GM23338 (cell line): ENCODE measurements at regions not wholly inside any gene's neighbourhood (a gene's known extent, or its start where the extent isn't known, plus 50 kb on each side); places are given as distances from the start of the nearest gene placed in this dataset.

ENCODE experiments used
- ATAC-seq: fragments of 200-7000 bp; cut with Tn5 transposase; 3 replicates; pipeline ENCODE4 v1.9.1; 2020
- DNase-seq: peaks from one replicate; pipeline ENCODE4 v3.0.0-alpha.2; 2015; ENCODE audit warnings: low spot score
- H2AFZ ChIP-seq: fragments of 200-600 bp; sonication (generic); 2 replicates; pipeline ENCODE4 v1.8.0; 2016; ENCODE audit warnings: antibody characterized with exemption, mild to moderate bottlenecking, moderate library complexity
- H3F3A ChIP-seq: fragments of 200-600 bp; sonication (generic); replicated peaks from 2 replicates; pipeline ENCODE4 v1.8.0; 2017; ENCODE audit warnings: antibody characterized with exemption, mixed run types, low read depth
- H3K27ac ChIP-seq: fragments of 200-600 bp; sonication (generic); 2 replicates; pipeline ENCODE4 v1.6.1; 2016; ENCODE audit warnings: low read depth
- H3K27me3 ChIP-seq: fragments of 200-600 bp; sonication (generic); 2 replicates; pipeline ENCODE4 v1.8.0; 2016; ENCODE audit warnings: mild to moderate bottlenecking, mixed run types, moderate library complexity; ENCODE audit not compliant: insufficient read depth
- H3K36me3 ChIP-seq: fragments of 200-600 bp; sonication (generic); 2 replicates; pipeline ENCODE4 v1.8.0; 2016; ENCODE audit warnings: mild to moderate bottlenecking; ENCODE audit not compliant: insufficient read depth
- H3K4me1 ChIP-seq: fragments of 200-600 bp; sonication (generic); 2 replicates; pipeline ENCODE4 v1.8.0; 2016; ENCODE audit warnings: mild to moderate bottlenecking, moderate library complexity; ENCODE audit not compliant: insufficient read depth
- H3K4me2 ChIP-seq: fragments of 200-600 bp; sonication (generic); 2 replicates; pipeline ENCODE4 v1.7.1; 2017; ENCODE audit warnings: mixed run types
- H3K4me3 ChIP-seq: fragments of 200-600 bp; sonication (generic); 2 replicates; pipeline ENCODE4 v1.6.1; 2016; ENCODE audit warnings: mixed run types
- H3K79me2 ChIP-seq: fragments of 200-600 bp; sonication (generic); replicated peaks from 2 replicates; pipeline ENCODE4 v1.8.0; 2017; ENCODE audit warnings: mild to moderate bottlenecking; ENCODE audit not compliant: insufficient read depth
- H3K9me2 ChIP-seq: fragments of 200-600 bp; sonication (generic); 2 replicates; pipeline ENCODE4 v1.8.0; 2017; ENCODE audit not compliant: insufficient read depth
- H4K20me1 ChIP-seq: fragments of 200-600 bp; sonication (generic); replicated peaks from 2 replicates; pipeline ENCODE4 v1.8.0; 2017; ENCODE audit warnings: mild to moderate bottlenecking; ENCODE audit not compliant: insufficient read depth
- H3K27ac Mint-ChIP-seq: 2 replicates; pipeline ENCODE4 v1.8.0; 2020; ENCODE audit warnings: inconsistent platforms, mild to moderate bottlenecking, moderate library complexity, mixed read lengths
- H3K27me3 Mint-ChIP-seq: 3 replicates; pipeline ENCODE4 v1.8.0; 2022; ENCODE audit warnings: low read depth, mild to moderate bottlenecking, moderate library complexity, mixed read lengths, inconsistent platforms; ENCODE audit not compliant: insufficient read depth, poor library complexity
- H3K36me3 Mint-ChIP-seq: 3 replicates; pipeline ENCODE4 v1.8.0; 2021; ENCODE audit warnings: low read depth, mild to moderate bottlenecking, inconsistent platforms, moderate library complexity, mixed read lengths
- H3K4me1 Mint-ChIP-seq: 3 replicates; pipeline ENCODE4 v1.8.0; 2020; ENCODE audit warnings: mild to moderate bottlenecking, inconsistent platforms, mixed read lengths
- H3K4me3 Mint-ChIP-seq: 3 replicates; pipeline ENCODE4 v1.8.0; 2021; ENCODE audit warnings: moderate library complexity, mild to moderate bottlenecking, inconsistent platforms, mixed read lengths
- H3K9me3 Mint-ChIP-seq: 3 replicates; pipeline ENCODE4 v1.8.0; 2020; ENCODE audit warnings: moderate library complexity, mild to moderate bottlenecking, inconsistent platforms, mixed read lengths
- CREB1 ChIP-seq: fragments of 250-450 bp; sonication (Bioruptor Pico); IDR thresholded peaks from 2 replicates; pipeline ENCODE4 v1.5.0; 2020; ENCODE audit warnings: low read depth, mild to moderate bottlenecking, moderate library complexity
- EZH2 ChIP-seq: fragments of 200-600 bp; sonication (generic); IDR thresholded peaks from one replicate; pipeline ENCODE4 v1.8.0; 2017; ENCODE audit warnings: antibody characterized with exemption, mild to moderate bottlenecking, low read depth; ENCODE audit not compliant: unreplicated experiment
- EZH2phosphoT487 ChIP-seq: fragments of 200-600 bp; sonication (generic); IDR thresholded peaks from one replicate; pipeline ENCODE4 v1.8.1; 2018; ENCODE audit warnings: antibody characterized with exemption; ENCODE audit not compliant: unreplicated experiment
- NANOG ChIP-seq: IDR thresholded peaks from 2 replicates; pipeline ENCODE4 v1.6.1; 2016; ENCODE audit warnings: antibody characterized with exemption, borderline replicate concordance
- POLR2AphosphoS5 ChIP-seq: IDR thresholded peaks from 2 replicates; pipeline ENCODE4 v1.6.1; 2016; ENCODE audit warnings: antibody characterized with exemption, low read depth
- STAT1 ChIP-seq: IDR thresholded peaks from one replicate; pipeline ENCODE4 v1.6.1; 2016; ENCODE audit warnings: antibody characterized with exemption; ENCODE audit not compliant: unreplicated experiment
- ZNF331 ChIP-seq: fragments of 250-450 bp; sonication (Bioruptor Pico); IDR thresholded peaks from 2 replicates; pipeline ENCODE4 v1.5.0; 2020; ENCODE audit warnings: low read depth, mild to moderate bottlenecking, moderate library complexity
- TF ChIP-seq, protein P1 (sequence below): IDR thresholded peaks from 2 replicates; pipeline ENCODE4 v1.6.1; 2016; ENCODE audit warnings: antibody characterized with exemption
- TF ChIP-seq, protein P2 (sequence below): fragments of 250-450 bp; sonication (Bioruptor Pico); IDR thresholded peaks from 2 replicates; pipeline ENCODE4 v1.5.0; 2020; ENCODE audit warnings: mild to moderate bottlenecking, moderate library complexity

DNA sequence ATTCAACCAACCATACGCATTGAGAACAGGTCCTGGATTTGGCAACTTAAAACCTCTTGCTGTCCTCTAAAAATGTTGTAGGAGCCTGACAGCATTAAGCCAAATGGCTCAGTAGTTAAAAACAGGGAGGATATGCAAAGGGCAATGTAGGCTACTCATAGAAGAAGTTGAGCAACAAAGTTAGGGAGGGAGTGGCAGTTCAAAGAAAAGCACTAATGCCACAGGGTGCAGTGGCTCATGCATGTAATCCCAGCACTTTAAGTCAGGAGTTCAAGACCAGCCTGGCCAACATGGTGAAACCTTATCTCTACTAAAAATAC is 92.9 kb upstream of the ERG start:
- Histone ChIP-seq H3K27ac (no peak overlapping the region), H3K4me1 (peaks cover 9% of the 10 kb centered on the region; the same call in 1 of the 2 replicates), H3F3A (no peaks in the 10 kb centered on the region), H3K9me2 (peaks cover 8% of the 10 kb centered on the region), H2AFZ (no peak overlapping the region), H3K4me3 (no peak overlapping the region), H4K20me1 (no peaks in the 10 kb centered on the region), H3K4me2 (no peak overlapping the region), H3K79me2 (no peaks in the 10 kb centered on the region), H3K36me3 (no peaks in the 10 kb centered on the region), H3K27me3 (no peaks in the 10 kb centered on the region)
- DNase-seq = no peak
- Mint-ChIP-seq H3K9me3 (peaks cover 4% of the 10 kb centered on the region; the same call in 2 of the 3 replicates), H3K36me3 (peaks cover 3% of the 10 kb centered on the region; the same call in 1 of the 3 replicates), H3K4me3 (no peak overlapping the region), H3K27ac (no peak overlapping the region), H3K4me1 (peaks cover 16% of the 10 kb centered on the region), H3K27me3 (peaks cover 6% of the 10 kb centered on the region)
- TF ChIP-seq CREB1 (no peak), ZNF331 (CRISPR knock-in tag) (no peak), NANOG (no peak), STAT1 (no peak), POLR2AphosphoS5 (no peak)
- TF ChIP-seq, protein P1, sequence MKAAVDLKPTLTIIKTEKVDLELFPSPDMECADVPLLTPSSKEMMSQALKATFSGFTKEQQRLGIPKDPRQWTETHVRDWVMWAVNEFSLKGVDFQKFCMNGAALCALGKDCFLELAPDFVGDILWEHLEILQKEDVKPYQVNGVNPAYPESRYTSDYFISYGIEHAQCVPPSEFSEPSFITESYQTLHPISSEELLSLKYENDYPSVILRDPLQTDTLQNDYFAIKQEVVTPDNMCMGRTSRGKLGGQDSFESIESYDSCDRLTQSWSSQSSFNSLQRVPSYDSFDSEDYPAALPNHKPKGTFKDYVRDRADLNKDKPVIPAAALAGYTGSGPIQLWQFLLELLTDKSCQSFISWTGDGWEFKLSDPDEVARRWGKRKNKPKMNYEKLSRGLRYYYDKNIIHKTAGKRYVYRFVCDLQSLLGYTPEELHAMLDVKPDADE = no peak
- no peak for ATAC-seq

DNA sequence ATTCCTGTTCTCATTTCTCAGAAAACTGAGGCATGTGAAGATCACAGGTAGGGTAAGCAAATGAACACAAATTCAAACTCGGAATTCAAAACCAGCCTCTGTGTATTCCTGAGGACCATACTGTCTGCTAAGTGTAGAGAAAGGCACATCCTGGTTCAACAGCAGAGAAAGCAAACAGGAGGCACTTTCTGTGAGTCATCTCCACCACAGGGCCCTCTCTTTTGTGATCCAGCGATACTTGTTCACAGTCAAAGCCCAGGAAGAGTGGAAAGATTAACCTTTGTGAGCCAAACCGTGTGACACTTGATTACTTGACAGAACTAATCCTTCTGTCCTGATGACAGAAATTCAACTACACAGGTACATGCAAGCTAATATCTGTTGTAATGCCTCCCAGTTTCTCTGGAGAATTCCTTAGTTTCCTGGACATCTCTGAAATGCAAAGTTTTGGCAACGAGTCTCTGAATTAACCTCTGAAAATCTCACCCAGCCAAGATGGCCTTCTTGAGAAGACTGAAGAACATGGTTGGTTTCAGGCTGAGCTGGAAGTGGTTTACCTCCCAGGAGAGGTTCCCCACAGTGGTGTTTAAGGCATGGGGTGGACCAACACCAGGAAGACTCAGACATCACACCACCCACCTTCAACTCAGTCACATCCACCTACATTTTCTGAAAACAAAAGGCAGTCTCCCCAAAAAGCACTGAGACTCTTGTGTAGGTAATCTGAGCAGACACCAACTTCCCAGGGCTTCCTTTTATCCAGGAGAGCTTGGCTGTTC is 98.2 kb upstream of the ERG start:
- Histone ChIP-seq H4K20me1 (no peaks in the 10 kb centered on the region), H3K4me3 (no peak overlapping the region), H3K79me2 (no peaks in the 10 kb centered on the region), H3F3A (no peaks in the 10 kb centered on the region), H3K27ac (no peak overlapping the region), H3K27me3 (no peaks in the 10 kb centered on the region), H3K4me2 (no peak overlapping the region), H3K36me3 (no peaks in the 10 kb centered on the region), H3K4me1 (peaks cover 15% of the 10 kb centered on the region), H2AFZ (no peak overlapping the region), H3K9me2 (peaks cover 6% of the 10 kb centered on the region; the same call in 1 of the 2 replicates)
- peaks cover 3% of the 10 kb centered on the region; the same call in 1 of the 3 replicates for H3K36me3 Mint-ChIP-seq
- H3K4me1 Mint-ChIP-seq = peaks cover 27% of the 10 kb centered on the region
- DNase-seq (no peak), ATAC-seq (no peak)
- H3K27ac Mint-ChIP-seq = no peak overlapping the region
- H3K4me3 Mint-ChIP-seq = no peak overlapping the region
- peaks cover 8% of the 10 kb centered on the region for H3K27me3 Mint-ChIP-seq
- peaks cover 4% of the 10 kb centered on the region; the same call in 2 of the 3 replicates for H3K9me3 Mint-ChIP-seq
- TF ChIP-seq EZH2phosphoT487 (no peak), EZH2 (no peak)
- TF ChIP-seq, protein P1 = no peak
- TF ChIP-seq, protein P2, sequence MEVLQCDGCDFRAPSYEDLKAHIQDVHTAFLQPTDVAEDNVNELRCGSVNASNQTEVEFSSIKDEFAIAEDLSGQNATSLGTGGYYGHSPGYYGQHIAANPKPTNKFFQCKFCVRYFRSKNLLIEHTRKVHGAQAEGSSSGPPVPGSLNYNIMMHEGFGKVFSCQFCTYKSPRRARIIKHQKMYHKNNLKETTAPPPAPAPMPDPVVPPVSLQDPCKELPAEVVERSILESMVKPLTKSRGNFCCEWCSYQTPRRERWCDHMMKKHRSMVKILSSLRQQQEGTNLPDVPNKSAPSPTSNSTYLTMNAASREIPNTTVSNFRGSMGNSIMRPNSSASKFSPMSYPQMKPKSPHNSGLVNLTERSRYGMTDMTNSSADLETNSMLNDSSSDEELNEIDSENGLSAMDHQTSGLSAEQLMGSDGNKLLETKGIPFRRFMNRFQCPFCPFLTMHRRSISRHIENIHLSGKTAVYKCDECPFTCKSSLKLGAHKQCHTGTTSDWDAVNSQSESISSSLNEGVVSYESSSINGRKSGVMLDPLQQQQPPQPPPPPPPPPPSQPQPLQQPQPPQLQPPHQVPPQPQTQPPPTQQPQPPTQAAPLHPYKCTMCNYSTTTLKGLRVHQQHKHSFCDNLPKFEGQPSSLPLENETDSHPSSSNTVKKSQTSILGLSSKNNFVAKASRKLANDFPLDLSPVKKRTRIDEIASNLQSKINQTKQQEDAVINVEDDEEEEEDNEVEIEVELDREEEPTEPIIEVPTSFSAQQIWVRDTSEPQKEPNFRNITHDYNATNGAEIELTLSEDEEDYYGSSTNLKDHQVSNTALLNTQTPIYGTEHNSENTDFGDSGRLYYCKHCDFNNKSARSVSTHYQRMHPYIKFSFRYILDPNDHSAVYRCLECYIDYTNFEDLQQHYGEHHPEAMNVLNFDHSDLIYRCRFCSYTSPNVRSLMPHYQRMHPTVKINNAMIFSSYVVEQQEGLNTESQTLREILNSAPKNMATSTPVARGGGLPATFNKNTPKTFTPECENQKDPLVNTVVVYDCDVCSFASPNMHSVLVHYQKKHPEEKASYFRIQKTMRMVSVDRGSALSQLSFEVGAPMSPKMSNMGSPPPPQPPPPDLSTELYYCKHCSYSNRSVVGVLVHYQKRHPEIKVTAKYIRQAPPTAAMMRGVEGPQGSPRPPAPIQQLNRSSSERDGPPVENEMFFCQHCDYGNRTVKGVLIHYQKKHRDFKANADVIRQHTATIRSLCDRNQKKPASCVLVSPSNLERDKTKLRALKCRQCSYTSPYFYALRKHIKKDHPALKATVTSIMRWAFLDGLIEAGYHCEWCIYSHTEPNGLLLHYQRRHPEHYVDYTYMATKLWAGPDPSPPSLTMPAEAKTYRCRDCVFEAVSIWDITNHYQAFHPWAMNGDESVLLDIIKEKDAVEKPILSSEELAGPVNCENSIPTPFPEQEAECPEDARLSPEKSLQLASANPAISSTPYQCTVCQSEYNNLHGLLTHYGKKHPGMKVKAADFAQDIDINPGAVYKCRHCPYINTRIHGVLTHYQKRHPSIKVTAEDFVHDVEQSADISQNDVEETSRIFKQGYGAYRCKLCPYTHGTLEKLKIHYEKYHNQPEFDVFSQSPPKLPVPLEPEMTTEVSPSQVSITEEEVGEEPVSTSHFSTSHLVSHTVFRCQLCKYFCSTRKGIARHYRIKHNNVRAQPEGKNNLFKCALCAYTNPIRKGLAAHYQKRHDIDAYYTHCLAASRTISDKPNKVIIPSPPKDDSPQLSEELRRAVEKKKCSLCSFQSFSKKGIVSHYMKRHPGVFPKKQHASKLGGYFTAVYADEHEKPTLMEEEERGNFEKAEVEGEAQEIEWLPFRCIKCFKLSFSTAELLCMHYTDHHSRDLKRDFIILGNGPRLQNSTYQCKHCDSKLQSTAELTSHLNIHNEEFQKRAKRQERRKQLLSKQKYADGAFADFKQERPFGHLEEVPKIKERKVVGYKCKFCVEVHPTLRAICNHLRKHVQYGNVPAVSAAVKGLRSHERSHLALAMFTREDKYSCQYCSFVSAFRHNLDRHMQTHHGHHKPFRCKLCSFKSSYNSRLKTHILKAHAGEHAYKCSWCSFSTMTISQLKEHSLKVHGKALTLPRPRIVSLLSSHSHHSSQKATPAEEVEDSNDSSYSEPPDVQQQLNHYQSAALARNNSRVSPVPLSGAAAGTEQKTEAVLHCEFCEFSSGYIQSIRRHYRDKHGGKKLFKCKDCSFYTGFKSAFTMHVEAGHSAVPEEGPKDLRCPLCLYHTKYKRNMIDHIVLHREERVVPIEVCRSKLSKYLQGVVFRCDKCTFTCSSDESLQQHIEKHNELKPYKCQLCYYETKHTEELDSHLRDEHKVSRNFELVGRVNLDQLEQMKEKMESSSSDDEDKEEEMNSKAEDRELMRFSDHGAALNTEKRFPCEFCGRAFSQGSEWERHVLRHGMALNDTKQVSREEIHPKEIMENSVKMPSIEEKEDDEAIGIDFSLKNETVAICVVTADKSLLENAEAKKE (CRISPR knock-in tag) = 0 out of 2 replicates have a peak, but pooled peaks have one; percentile 25
